ENCODE measurements at regions not wholly inside any gene's neighbourhood (a gene's known extent, or its start where the extent isn't known, plus 50 kb on each side); places are given as distances from the start of the nearest gene placed in this dataset.
"Not testable (repeated sequence)": the region's sequence is repeated elsewhere in the genome, so short reads cannot be mapped to it uniquely, and the experiment has no call there.

DNA sequence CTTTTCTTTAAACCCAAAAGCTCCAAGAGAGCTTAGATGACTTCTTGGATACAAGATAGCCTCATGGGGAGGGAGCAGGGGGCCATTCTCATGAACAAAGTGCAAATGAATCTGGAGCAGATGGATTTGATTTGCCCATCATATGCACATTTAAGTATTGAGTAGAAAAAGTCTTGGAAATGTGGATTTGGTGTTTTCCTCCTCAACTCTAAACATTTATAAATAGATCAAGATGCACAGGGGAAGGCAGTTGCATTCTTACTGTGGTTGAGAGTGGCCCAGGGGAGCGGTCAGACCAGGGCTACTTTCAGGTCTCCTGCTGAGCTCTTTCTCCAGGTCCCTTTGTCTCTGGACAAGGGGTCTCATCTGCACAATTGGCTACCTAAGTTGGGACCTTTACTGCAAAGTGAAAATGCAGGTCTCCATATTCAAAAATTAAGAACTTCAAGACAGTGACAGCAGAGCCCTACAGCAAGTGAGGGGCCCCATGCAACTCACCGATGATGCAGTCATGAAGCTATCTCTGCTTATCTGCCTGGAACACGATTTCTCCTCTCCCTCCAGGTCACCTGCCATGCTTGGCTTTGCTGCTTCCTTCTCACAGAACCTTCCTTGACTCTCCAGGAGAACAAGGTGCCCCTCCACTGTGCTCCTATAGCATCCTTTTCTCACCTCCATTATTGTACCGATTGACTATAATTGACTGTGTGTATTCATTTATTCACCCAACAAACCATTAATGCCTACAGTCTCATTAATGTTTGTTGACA lies 145.4 kb downstream of the LPIN1 start:
- Histone ChIP-seq H3K27me3 (no peaks in the 10 kb centered on the region), H3K4me1 (no peaks in the 10 kb centered on the region), H3K4me3 (no peak overlapping the region), H3K27ac (no peak overlapping the region), H3K36me3 (no peaks in the 10 kb centered on the region), H3K9me3 (no peaks in the 10 kb centered on the region)
- TF ChIP-seq, protein P1, sequence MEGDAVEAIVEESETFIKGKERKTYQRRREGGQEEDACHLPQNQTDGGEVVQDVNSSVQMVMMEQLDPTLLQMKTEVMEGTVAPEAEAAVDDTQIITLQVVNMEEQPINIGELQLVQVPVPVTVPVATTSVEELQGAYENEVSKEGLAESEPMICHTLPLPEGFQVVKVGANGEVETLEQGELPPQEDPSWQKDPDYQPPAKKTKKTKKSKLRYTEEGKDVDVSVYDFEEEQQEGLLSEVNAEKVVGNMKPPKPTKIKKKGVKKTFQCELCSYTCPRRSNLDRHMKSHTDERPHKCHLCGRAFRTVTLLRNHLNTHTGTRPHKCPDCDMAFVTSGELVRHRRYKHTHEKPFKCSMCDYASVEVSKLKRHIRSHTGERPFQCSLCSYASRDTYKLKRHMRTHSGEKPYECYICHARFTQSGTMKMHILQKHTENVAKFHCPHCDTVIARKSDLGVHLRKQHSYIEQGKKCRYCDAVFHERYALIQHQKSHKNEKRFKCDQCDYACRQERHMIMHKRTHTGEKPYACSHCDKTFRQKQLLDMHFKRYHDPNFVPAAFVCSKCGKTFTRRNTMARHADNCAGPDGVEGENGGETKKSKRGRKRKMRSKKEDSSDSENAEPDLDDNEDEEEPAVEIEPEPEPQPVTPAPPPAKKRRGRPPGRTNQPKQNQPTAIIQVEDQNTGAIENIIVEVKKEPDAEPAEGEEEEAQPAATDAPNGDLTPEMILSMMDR (IDR thresholded peaks at IDR 0.05) = no peak
- TF ChIP-seq POLR2AphosphoS5 (IDR thresholded peaks at IDR 0.05) = no peak
- no peak for TF ChIP-seq POLR2A (IDR thresholded peaks at IDR 0.05)
- TF ChIP-seq EP300 (IDR thresholded peaks at IDR 0.05) = no peak
- WGBS = 86% methylated on average over 4 of the region's 4 CpGs
- no peak for DNase-seq (ENCODE audit: low spot score in 2 of 2)

DNA sequence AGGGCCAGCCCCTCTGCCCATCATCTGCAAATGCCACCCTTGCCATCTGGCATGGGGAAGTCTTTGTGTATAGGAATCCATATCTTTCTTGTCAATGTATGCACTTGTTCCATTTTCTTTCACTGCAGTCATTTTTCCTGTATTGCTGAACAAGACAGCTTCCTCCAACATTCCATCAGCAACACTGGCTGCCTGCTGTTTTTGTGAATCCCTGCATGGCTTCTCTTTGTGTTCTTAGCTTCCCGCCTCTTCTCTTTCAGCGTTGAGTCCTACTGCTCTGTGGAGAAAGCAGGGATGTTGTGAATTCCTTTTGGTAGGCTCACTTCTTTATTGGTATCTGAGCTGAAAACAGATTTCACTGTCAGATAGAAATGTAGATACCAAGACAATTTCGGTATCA lies 150.0 kb downstream of the LPIN1 start:
- Histone ChIP-seq H3K36me3 (no peaks in the 10 kb centered on the region), H3K4me3 (no peak overlapping the region), H3K27ac (no peak overlapping the region), H3K27me3 (no peaks in the 10 kb centered on the region), H3K4me1 (no peaks in the 10 kb centered on the region), H3K9me3 (no peaks in the 10 kb centered on the region)
- 73% methylated on average over 3 of the region's 3 CpGs for WGBS
- no peak for TF ChIP-seq POLR2A (IDR thresholded peaks at IDR 0.05)
- TF ChIP-seq POLR2AphosphoS5 (IDR thresholded peaks at IDR 0.05) = no peak
- no peak for TF ChIP-seq EP300 (IDR thresholded peaks at IDR 0.05)
- TF ChIP-seq, protein P1 (IDR thresholded peaks at IDR 0.05) = no peak
- no peak for DNase-seq (ENCODE audit: low spot score in 2 of 2)

DNA sequence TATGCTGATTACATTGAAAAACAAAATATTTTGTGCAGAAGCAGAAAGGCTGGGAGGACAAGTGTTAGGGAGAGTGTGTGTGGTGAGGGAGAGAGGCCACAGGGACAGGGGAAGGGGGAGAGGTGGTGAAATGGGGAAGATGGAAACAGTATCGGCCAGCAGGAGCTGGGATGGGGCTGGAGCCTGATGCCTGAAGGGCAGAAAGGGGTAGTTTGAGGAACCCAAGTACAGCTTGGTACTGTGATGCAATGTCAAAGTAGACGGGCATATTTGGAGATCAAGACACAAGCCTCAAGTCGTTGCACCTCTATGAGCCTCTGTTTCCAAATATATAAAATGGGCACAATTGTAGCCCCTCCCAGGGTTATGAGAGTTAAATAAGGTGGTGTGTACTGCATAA lies 152.1 kb downstream of the LPIN1 start:
- 89% methylated on average over 3 of the region's 3 CpGs for WGBS
- Histone ChIP-seq H3K36me3 (no peaks in the 10 kb centered on the region), H3K4me3 (no peak overlapping the region), H3K27ac (no peak overlapping the region), H3K4me1 (no peaks in the 10 kb centered on the region), H3K27me3 (no peaks in the 10 kb centered on the region), H3K9me3 (no peaks in the 10 kb centered on the region)
- TF ChIP-seq POLR2AphosphoS5 (IDR thresholded peaks at IDR 0.05) (no peak), POLR2A (IDR thresholded peaks at IDR 0.05) (no peak), EP300 (IDR thresholded peaks at IDR 0.05) (no peak)
- TF ChIP-seq, protein P1 (IDR thresholded peaks at IDR 0.05) = no peak
- no peak for DNase-seq (ENCODE audit: low spot score in 2 of 2)

DNA sequence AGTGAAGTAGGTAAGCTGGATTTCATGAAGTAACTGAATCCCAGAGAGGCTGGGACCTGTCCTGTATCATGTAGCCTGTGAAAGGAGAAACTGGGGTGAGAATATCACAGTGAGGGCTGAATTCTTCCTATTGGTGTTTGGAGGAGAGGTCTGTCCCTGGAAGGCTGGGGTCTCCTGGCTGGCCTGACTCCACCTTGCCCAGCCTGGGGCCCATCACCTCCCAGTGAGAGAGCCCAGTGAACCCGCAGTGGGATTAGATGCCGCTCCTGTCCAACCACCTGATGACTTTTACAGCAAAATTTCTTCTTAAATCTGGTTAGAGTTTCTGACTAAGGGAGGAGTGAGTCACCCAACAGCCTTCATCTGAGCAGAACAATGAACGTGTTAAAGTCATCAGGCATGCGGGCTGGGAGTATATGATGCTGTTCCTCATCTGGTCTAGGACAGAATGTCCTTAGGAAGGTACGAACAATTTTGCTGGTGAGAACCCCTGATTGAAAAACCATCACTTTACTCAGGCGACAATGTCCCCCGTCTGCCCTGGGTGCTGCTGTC lies 152.9 kb downstream of the LPIN1 start:
- no peak for TF ChIP-seq POLR2AphosphoS5 (IDR thresholded peaks at IDR 0.05)
- no peak for TF ChIP-seq POLR2A (IDR thresholded peaks at IDR 0.05)
- TF ChIP-seq, protein P1 (IDR thresholded peaks at IDR 0.05) = no peak
- no peak for TF ChIP-seq EP300 (IDR thresholded peaks at IDR 0.05)
- Histone ChIP-seq H3K36me3 (no peaks in the 10 kb centered on the region), H3K27me3 (no peaks in the 10 kb centered on the region), H3K4me1 (no peaks in the 10 kb centered on the region), H3K27ac (no peak overlapping the region), H3K4me3 (no peak overlapping the region), H3K9me3 (no peaks in the 10 kb centered on the region)
- no peak for DNase-seq (ENCODE audit: low spot score in 2 of 2)
- 76% methylated on average over 7 of the region's 7 CpGs for WGBS

DNA sequence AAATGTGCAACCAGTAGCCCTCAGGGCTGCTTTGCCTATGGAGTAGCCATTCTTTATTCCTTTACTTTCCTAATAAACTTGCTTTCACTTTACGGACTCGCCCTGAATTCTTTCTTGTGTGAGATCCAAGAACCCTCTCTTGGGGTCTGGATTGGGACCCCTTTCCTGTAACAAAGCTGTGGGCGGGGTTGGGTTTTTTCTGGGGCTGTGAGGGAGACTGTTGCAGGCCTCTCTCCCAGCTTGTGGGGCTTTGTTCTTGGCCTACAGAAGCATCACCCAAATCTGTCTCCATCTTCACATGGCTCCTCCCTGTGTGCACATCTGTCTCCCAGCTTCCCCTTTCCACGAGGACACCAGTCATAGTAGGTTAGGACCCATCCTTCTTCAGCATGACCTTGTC lies 154.5 kb downstream of the LPIN1 start:
- not testable (repeated sequence) for H3K4me1 ChIP-seq; DNase-seq (ENCODE audit: low spot score in 2 of 2); H3K36me3 ChIP-seq; H3K4me3 ChIP-seq; H3K27me3 ChIP-seq; H3K27ac ChIP-seq; H3K9me3 ChIP-seq
- WGBS = 88% methylated on average over 4 of the region's 4 CpGs

Data from suprapubic skin (tissue), 4 donors.